ENCODE measurements at regions not wholly inside any gene's neighbourhood (a gene's known extent, or its start where the extent isn't known, plus 50 kb on each side); places are given as distances from the start of the nearest gene placed in this dataset.

- Mint-ChIP-seq H3K36me3 (ENCODE audit: low read depth) (no peaks in the 10 kb centered on the region), H3K4me1 (no peaks in the 10 kb centered on the region), H3K9me3 (no peaks in the 10 kb centered on the region), H3K27ac (no peak overlapping the region), H3K4me3 (no peak overlapping the region), H3K27me3 (peaks cover 55% of the 10 kb centered on the region)
- DNase-seq: no peak
- ATAC-seq: no peak
Measured at GRCh38 chr9:36750630-36751029, 177.9 kb downstream of the MELK start.

- Mint-ChIP-seq H3K27ac (no peak overlapping the region), H3K9me3 (no peaks in the 10 kb centered on the region), H3K36me3 (ENCODE audit: low read depth) (no peaks in the 10 kb centered on the region), H3K4me1 (no peaks in the 10 kb centered on the region), H3K27me3 (peaks cover 41% of the 10 kb centered on the region), H3K4me3 (no peak overlapping the region)
- ATAC-seq (no peak), DNase-seq (no peak)
Measured at GRCh38 chr9:36755019-36755418, 182.3 kb downstream of the MELK start.

- no peaks in the 10 kb centered on the region for H3K36me3 Mint-ChIP-seq (ENCODE audit: low read depth)
- no peaks in the 10 kb centered on the region for H3K9me3 Mint-ChIP-seq
- no peak for DNase-seq
- H3K27ac Mint-ChIP-seq: no peak overlapping the region
- peaks cover 25% of the 10 kb centered on the region for H3K27me3 Mint-ChIP-seq
- no peak for ATAC-seq
- no peak overlapping the region for H3K4me3 Mint-ChIP-seq
- H3K4me1 Mint-ChIP-seq: no peaks in the 10 kb centered on the region
Measured at GRCh38 chr9:36759141-36759540, 186.4 kb downstream of the MELK start.

- H3K27me3 Mint-ChIP-seq: peaks cover 19% of the 10 kb centered on the region
Measured at GRCh38 chr9:36759976-36760375, 187.3 kb downstream of the MELK start.

DNA sequence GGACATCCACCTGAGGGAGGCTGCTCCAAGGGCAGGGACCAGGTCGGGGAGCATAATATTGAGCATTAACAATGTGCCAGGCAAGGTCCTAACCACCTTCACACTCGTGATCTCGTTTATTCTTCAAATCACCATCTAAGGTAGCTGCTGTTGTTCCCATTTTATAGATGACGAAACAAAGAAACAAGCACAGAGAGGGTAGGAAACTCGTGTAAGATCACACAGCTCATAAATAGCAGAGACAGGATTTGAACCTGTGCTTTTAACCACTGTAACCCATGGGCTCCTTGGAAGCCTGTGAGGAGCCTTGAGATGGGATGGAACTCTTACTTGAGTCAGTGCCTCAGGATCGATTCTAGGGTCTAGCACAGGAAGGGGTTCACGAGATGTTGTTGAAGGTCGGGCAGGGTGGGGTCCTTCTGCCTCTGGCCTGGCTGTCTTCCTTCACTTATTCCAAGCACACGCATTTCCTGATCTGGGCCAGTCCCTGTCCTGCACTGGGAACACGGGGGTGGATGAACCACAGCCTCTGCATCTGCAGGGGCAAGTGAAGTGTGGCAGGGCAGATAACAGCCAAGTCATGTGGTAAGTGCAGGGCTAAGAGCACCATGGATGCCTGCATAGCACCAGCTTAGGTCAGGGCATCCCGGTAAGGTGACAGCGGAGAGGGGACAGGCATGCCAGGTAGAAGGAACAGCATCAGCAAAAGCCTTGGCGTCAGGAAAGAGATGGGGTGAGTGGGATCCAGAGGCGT is 188.1 kb downstream of the MELK start:
- no peaks in the 10 kb centered on the region for H3K9me3 Mint-ChIP-seq
- peaks cover 11% of the 10 kb centered on the region for H3K27me3 Mint-ChIP-seq
- H3K4me1 Mint-ChIP-seq: no peaks in the 10 kb centered on the region
- H3K36me3 Mint-ChIP-seq (ENCODE audit: low read depth): no peaks in the 10 kb centered on the region
- no peak overlapping the region for H3K4me3 Mint-ChIP-seq
- H3K27ac Mint-ChIP-seq: no peak overlapping the region
- DNase-seq: no peak
- ATAC-seq: no peak

More at GRCh38 chr9:36759976-36760375, 187.3 kb downstream of the MELK start:
- Mint-ChIP-seq H3K4me3 (no peak overlapping the region), H3K4me1 (no peaks in the 10 kb centered on the region), H3K27ac (no peak overlapping the region), H3K9me3 (no peaks in the 10 kb centered on the region), H3K36me3 (ENCODE audit: low read depth) (no peaks in the 10 kb centered on the region)
- no peak for DNase-seq
- ATAC-seq: no peak

DNA sequence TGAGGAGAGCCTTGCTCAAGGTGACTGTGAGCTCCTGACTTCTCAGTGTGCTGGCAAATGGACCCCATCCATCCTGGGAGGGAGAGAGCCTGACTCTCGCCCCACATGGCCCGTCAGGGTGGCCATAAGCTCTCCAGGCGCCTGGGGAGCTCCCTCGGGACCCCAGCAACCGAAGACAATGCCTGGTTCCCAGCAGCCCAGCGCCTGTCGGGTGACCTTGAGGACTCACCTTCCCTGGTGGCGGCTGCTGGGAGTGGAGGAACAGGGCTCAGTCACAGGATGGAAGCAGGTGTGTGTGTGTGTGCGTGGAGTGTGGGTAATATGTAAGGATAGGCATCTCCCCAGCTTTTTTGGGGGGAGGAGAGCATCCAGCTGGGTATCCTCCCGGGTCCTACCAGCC is 190.3 kb downstream of the MELK start:
- no peaks in the 10 kb centered on the region for H3K36me3 Mint-ChIP-seq (ENCODE audit: low read depth)
- no peak overlapping the region for H3K27ac Mint-ChIP-seq
- H3K4me1 Mint-ChIP-seq: peaks cover 2% of the 10 kb centered on the region
- DNase-seq (no peak), ATAC-seq (no peak)
- no peak overlapping the region for H3K4me3 Mint-ChIP-seq
- no peaks in the 10 kb centered on the region for H3K9me3 Mint-ChIP-seq
- peaks cover 11% of the 10 kb centered on the region for H3K27me3 Mint-ChIP-seq

DNA sequence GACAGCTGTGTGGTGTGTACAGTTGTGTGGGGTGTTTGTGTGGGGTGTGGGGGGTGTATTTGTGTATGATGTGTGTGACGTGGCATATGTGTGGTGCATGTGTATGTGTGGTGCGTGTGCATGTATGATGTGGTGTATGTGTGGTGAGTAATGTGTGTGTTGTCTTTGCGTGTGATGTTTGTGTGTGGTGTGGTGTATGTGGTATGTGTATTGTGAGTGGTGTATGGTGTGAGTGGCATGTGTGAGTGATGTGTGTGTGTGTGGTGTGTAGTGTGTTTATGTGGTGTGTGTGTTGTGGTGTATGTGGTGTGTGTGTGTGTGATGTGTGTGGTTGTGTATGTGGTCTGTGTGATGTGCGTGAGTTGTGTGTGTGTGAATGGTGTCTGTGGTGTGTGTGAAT is 191.1 kb downstream of the MELK start:
- DNase-seq (no peak), ATAC-seq (no peak)
- Mint-ChIP-seq H3K27ac (no peak overlapping the region), H3K27me3 (peaks cover 11% of the 10 kb centered on the region), H3K4me3 (no peak overlapping the region), H3K36me3 (ENCODE audit: low read depth) (no peaks in the 10 kb centered on the region), H3K4me1 (peaks cover 2% of the 10 kb centered on the region), H3K9me3 (no peaks in the 10 kb centered on the region)

GRCh38 chr9:36764364-36765076 is 191.8 kb downstream of the MELK start:
- peaks cover 13% of the 10 kb centered on the region for H3K27me3 Mint-ChIP-seq
- H3K4me3 Mint-ChIP-seq: no peak overlapping the region
- H3K4me1 Mint-ChIP-seq: peaks cover 2% of the 10 kb centered on the region
- H3K36me3 Mint-ChIP-seq (ENCODE audit: low read depth): no peaks in the 10 kb centered on the region
- no peak overlapping the region for H3K27ac Mint-ChIP-seq
- ATAC-seq (no peak), DNase-seq (no peak)
- H3K9me3 Mint-ChIP-seq: no peaks in the 10 kb centered on the region

DNA sequence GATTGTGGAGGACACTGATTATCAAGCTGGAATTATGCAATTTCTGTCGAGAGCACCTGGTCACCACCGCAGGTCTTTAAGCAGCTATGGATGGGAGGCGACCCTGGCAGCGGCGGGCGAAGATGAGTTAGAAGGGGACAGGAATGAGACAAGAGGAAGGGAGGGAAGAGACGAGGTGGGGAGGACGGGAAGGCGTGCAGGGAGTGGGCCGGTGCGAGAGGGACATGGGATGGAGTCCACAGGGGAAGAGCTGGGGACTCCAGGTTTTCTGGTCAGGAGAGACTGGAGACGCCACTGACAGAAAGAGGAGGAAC is 192.3 kb downstream of the MELK start:
- peak; percentile 4 for DNase-seq
- no peak overlapping the region for H3K4me3 Mint-ChIP-seq
- H3K27me3 Mint-ChIP-seq: peaks cover 8% of the 10 kb centered on the region
- no peaks in the 10 kb centered on the region for H3K9me3 Mint-ChIP-seq
- ATAC-seq: no peak
- H3K27ac Mint-ChIP-seq: no peak overlapping the region
- peaks cover 2% of the 10 kb centered on the region for H3K4me1 Mint-ChIP-seq
- no peaks in the 10 kb centered on the region for H3K36me3 Mint-ChIP-seq (ENCODE audit: low read depth)

- ATAC-seq (peak; percentile 99), DNase-seq (peak; percentile 89)
- H3K27me3 Mint-ChIP-seq: peaks cover 9% of the 10 kb centered on the region
- peaks cover 2% of the 10 kb centered on the region for H3K4me1 Mint-ChIP-seq
- H3K36me3 Mint-ChIP-seq (ENCODE audit: low read depth): no peaks in the 10 kb centered on the region
- H3K9me3 Mint-ChIP-seq: no peaks in the 10 kb centered on the region
- no peak overlapping the region for H3K27ac Mint-ChIP-seq
- H3K4me3 Mint-ChIP-seq: no peak overlapping the region
Measured at GRCh38 chr9:36765468-36766341, 193.0 kb downstream of the MELK start.

GRCh38 chr9:36768677-36769076 is 196.0 kb downstream of the MELK start:
- H3K36me3 Mint-ChIP-seq (ENCODE audit: low read depth): no peaks in the 10 kb centered on the region
- H3K9me3 Mint-ChIP-seq: no peaks in the 10 kb centered on the region
- peaks cover 14% of the 10 kb centered on the region for H3K27me3 Mint-ChIP-seq
- H3K4me3 Mint-ChIP-seq: no peak overlapping the region
- H3K4me1 Mint-ChIP-seq: peaks cover 2% of the 10 kb centered on the region
- DNase-seq (no peak), ATAC-seq (no peak)
- no peak overlapping the region for H3K27ac Mint-ChIP-seq

GRCh38 chr9:36770025-36770424 is 197.3 kb downstream of the MELK start:
- Mint-ChIP-seq H3K9me3 (peaks cover 3% of the 10 kb centered on the region), H3K27me3 (peaks cover 16% of the 10 kb centered on the region), H3K4me3 (no peak overlapping the region), H3K36me3 (ENCODE audit: low read depth) (no peaks in the 10 kb centered on the region), H3K27ac (no peak overlapping the region), H3K4me1 (peaks cover 2% of the 10 kb centered on the region)
- ATAC-seq (no peak), DNase-seq (no peak)

DNA sequence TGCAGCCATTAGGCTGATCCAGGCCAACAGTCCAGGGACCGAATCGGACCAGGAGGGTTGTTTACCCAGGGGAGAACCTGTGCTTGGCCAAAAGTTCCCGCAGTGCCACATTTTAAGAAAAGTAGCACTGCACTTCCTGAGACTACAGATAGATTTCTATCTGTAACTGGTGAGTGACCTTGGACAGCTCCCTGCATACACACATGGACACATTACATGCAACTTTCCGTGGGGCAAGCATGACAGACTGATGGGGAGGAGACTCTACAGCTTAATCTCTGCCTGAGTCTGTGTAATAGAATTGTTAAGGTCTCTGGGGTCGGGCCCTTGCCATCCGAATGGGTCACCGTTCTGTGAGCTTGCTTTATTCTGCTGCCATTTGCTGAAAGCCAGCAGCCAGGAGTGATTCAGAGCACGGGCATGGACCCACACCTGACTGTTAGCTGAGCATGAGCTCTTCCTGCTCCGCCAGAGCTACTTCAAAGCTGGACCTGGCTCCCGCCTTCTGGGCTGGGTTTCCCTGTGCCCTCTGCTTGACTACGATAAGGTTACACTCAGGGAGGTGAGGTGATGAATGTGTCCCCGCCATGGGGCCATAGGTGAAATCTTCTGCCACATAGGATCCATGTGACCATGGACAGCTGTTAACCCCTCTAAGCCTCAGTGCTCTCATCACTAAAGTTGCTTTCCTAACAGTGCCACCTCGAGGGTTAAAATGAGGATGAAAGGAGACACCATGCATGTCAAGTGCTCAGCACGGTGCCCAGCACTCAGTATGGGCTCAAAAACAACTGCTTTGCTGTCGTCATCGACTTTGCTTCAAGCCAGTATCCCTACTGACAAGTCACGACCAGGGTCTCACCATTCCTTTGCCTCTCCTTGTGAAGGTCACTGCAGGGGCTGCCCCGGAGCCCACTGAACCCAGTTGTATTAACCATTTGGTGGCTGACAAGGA is 200.0 kb downstream of the MELK start:
- Mint-ChIP-seq H3K9me3 (peaks cover 3% of the 10 kb centered on the region), H3K4me3 (no peak overlapping the region), H3K27me3 (peaks cover 22% of the 10 kb centered on the region), H3K27ac (no peak overlapping the region), H3K36me3 (ENCODE audit: low read depth) (no peaks in the 10 kb centered on the region), H3K4me1 (no peaks in the 10 kb centered on the region)
- no peak for ATAC-seq
- DNase-seq: no peak

DNA sequence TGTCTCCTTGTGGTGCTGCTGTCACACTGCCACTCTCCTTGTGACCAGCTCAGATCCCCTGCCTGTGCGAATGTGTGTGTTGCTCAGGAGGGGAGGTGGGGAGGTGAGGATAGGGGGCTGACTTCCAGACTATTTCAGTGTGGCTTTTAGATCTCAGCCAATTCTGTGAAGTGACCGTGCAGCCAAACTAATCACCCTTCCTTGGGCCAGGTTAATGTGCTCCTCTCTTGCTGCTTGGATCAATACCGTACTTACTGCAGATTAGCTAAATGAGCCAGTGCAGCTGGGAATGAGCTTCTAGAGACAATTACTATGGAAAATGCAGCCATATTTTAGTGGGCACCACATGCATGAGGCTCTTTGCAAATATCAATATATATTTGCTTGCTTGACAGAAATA is 206.0 kb downstream of the MELK start:
- no peak for ATAC-seq
- no peaks in the 10 kb centered on the region for H3K4me1 Mint-ChIP-seq
- no peaks in the 10 kb centered on the region for H3K36me3 Mint-ChIP-seq (ENCODE audit: low read depth)
- H3K27ac Mint-ChIP-seq: no peak overlapping the region
- DNase-seq: no peak
- peaks cover 30% of the 10 kb centered on the region for H3K27me3 Mint-ChIP-seq
- H3K4me3 Mint-ChIP-seq: no peak overlapping the region
- peaks cover 3% of the 10 kb centered on the region for H3K9me3 Mint-ChIP-seq

Measured in activated naive CD8-positive, alpha-beta T cell treated with anti-CD3 and anti-CD28 coated beads, Interleukin-2, amount 50 U/mL, for 24 hours (primary cell).